ENCODE measurements at regions not wholly inside any gene's neighbourhood (a gene's known extent, or its start where the extent isn't known, plus 50 kb on each side); places are given as distances from the start of the nearest gene placed in this dataset.
A peak's percentile ranks its signal among the peaks of the same experiment; 100 is the strongest.

- intact Hi-C loops (cut with DNase I; ENCODE audit: low total_unique reads): no loop called here
- TF ChIP-seq POLR2A (IDR thresholded peaks at IDR 0.05) (no peak), CTCF (IDR thresholded peaks at IDR 0.05) (no peak)
- H3K4me3 ChIP-seq: no peak overlapping the region
- no peaks in the 10 kb centered on the region for H3K4me1 ChIP-seq
- H3K27me3 ChIP-seq: no peaks in the 10 kb centered on the region
- no peak overlapping the region for H3K27ac ChIP-seq
- no peaks in the 10 kb centered on the region for H3K9me3 ChIP-seq
- no peaks in the 10 kb centered on the region for H3K36me3 ChIP-seq
- no peak for DNase-seq
Observed at GRCh38 chrX:30979271-30979670, 90.2 kb upstream of the TAB3 start.

GRCh38 chrX:30975467-30975866, 86.4 kb upstream of the TAB3 start:
- intact Hi-C loops (cut with DNase I; ENCODE audit: low total_unique reads): no loop called here
- DNase-seq: no peak
- Histone ChIP-seq H3K4me1 (no peaks in the 10 kb centered on the region), H3K9me3 (no peaks in the 10 kb centered on the region), H3K4me3 (no peak overlapping the region), H3K36me3 (no peaks in the 10 kb centered on the region), H3K27me3 (no peaks in the 10 kb centered on the region), H3K27ac (peak overlapping the region in 1 of 2 donors; percentile 11)
- TF ChIP-seq POLR2A (IDR thresholded peaks at IDR 0.05): no peak
- no peak for TF ChIP-seq CTCF (IDR thresholded peaks at IDR 0.05)

GRCh38 chrX:30973784-30974427, 84.9 kb upstream of the TAB3 start:
- intact Hi-C loops (cut with DNase I; ENCODE audit: low total_unique reads): no loop called here
- Histone ChIP-seq H3K27ac (no peak overlapping the region), H3K4me1 (no peaks in the 10 kb centered on the region), H3K9me3 (no peaks in the 10 kb centered on the region), H3K36me3 (no peaks in the 10 kb centered on the region), H3K27me3 (no peaks in the 10 kb centered on the region), H3K4me3 (no peak overlapping the region)
- no peak for TF ChIP-seq POLR2A (IDR thresholded peaks at IDR 0.05)
- no peak for TF ChIP-seq CTCF (IDR thresholded peaks at IDR 0.05)
- no peak for DNase-seq

- no peak overlapping the region for H3K4me3 ChIP-seq
- intact Hi-C loops (cut with DNase I; ENCODE audit: low total_unique reads): no loop called here
Observed at GRCh38 chrX:30971774-30972603, 82.9 kb upstream of the TAB3 start.

More at GRCh38 chrX:30971774-30972603, 82.9 kb upstream of the TAB3 start:
- Histone ChIP-seq H3K27me3 (no peaks in the 10 kb centered on the region), H3K27ac (peak overlapping the region in 1 of 2 donors; percentile 34), H3K36me3 (no peaks in the 10 kb centered on the region), H3K4me1 (no peaks in the 10 kb centered on the region), H3K9me3 (no peaks in the 10 kb centered on the region)
- TF ChIP-seq CTCF (IDR thresholded peaks at IDR 0.05) (peak; percentile 44 to 66 (median 56)), POLR2A (IDR thresholded peaks at IDR 0.05) (no peak)
- no peak for DNase-seq
